Frontal cortex (tissue), 3 donors: ENCODE measurements at regions not wholly inside any gene's neighbourhood (a gene's known extent, or its start where the extent isn't known, plus 50 kb on each side); places are given as distances from the start of the nearest gene placed in this dataset.

Source experiments
- DNase-seq, 2 donors: peaks; one replicate each; pipeline ENCODE4 v3.0.0; 2012; ENCODE audit warnings: low spot score in 2 of 2
- FAIRE-seq: peaks from 2 replicates; lab custom pipeline; 2012; peaks lifted over from hg19 to GRCh38; lab: Jason Lieb, UNC
- donor health status: control.
- donor health status: control.
- donor health status: control.

DNA sequence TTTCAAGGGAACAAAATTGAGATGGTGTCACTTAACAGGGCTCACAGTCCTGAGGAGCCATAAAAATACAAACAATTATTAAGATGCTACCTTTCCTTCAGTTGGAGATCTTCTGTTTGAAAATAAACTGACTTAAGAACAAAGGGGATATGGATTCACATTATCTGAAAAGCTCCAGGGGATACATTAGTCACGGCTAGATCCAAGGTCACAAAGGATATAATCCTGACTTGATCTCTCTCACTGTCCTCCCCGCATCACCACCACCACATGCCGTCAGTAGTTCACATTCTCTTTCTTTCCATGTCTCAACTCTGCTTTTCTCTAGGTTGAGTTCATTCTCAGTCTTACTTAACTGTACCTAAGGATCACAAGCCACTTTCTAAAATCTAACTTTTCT lies 530.4 kb upstream of the MARCKS start:
- no peak for FAIRE-seq
- DNase-seq = no peak

GRCh38 chr6:113328886-113329381 lies 528.2 kb upstream of the MARCKS start:
- no peak for FAIRE-seq

GRCh38 chr6:113329942-113330635 lies 527.1 kb upstream of the MARCKS start:
- FAIRE-seq (no peak), DNase-seq (no peak)

More at GRCh38 chr6:113328886-113329381, 528.2 kb upstream of the MARCKS start:
- no peak for DNase-seq

GRCh38 chr6:113330636-113330946 lies 526.6 kb upstream of the MARCKS start:
- FAIRE-seq (no peak), DNase-seq (no peak)

GRCh38 chr6:113331021-113331420 lies 526.1 kb upstream of the MARCKS start:
- DNase-seq = no peak
- FAIRE-seq = no peak

DNA sequence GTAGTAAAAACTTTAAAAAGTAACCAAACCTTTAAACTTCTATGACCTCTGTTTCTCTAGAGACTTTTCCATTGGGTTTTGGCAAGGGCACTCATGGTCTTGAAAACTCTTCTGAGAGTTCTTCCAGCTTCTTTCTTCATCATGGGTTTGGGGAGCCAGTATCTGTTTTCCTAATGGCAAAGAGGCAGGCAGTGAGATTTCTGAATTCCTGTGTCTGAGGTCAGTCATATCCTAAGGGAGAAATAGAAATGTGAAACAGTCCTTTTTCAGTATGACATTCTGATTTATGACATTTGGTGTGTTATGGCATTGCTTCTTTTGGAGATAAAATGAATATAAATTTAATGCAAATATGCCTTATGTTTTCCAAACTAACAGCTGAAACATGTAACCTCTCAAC lies 518.5 kb upstream of the MARCKS start:
- DNase-seq (no peak), FAIRE-seq (no peak)

DNA sequence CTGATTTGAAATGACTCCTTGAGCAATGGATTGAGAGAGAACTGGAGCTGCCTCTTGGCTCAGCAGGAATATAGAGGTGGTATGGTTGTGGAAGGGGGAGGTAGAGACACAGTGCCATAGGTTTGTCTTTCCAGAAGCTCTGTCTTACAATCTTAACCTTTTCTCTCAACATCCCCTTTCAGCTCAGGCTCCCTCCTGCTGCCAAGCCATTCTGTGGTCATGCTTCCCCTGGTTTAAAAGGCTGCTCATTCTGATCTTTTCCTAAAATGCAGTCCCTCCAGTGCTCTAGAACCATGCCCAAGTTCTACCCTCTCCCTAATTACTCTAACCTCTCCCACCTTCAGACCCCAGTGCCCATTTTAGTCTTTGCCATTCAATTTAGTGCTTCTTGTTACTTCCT lies 517.9 kb upstream of the MARCKS start:
- no peak for FAIRE-seq
- no peak for DNase-seq

DNA sequence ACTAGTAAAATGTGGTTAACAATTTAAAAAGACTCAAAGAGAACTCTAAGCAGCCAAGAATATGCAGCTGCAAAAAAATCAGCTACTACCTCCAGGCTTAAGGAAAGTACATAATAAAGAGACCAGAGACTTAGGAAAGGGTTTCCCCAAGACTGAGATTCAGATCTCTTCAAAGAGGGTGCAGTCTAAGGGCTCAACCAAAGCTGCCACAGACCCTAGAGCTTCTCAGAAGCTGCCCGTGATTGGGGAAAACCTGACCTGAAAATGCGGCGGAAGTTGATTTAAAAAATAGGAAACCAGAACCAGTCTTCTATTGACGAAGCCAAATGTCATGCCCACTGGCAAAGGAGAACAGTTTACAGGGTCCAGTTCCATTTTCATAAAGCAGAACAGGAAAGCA lies 516.8 kb upstream of the MARCKS start:
- DNase-seq = no peak
- no peak for FAIRE-seq

DNA sequence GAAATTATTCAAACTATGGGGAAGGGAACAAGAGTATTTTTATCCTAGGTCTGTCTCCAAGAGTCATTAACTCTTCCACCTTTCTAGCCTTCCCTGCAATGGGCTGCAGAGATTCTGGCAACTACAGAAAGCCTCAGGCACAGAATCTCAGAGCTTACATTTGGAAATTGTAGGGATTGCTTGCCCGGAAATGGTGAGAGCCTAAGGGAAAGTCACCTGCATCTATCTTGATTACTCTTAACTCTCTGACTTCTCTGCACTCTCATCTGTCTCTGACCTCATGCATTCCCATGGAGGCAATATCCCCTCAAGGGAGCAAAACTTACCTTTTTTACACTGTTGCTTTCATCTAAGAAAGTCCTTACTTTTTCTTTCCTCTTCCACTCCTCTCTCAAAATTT lies 513.2 kb upstream of the MARCKS start:
- DNase-seq (no peak), FAIRE-seq (no peak)

DNA sequence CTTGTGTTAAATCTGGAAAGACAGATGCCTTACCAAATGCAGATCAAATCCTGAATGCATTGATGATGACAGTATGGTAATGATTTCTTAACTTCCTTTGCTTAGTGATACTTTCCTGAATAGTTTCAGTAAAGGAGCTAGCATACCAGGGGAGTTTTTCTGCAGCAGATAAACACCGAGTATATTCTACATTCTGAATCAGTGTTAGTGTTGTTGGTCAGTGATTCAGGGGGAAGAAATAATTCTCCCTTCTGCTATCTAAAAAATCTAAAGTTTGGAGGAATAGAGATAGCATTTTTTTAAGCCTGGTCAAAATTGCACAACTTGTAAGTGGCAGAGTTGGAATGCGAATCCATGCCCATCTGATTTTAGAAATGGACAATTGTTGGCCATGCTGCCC lies 512.2 kb upstream of the MARCKS start:
- DNase-seq = no peak

DNA sequence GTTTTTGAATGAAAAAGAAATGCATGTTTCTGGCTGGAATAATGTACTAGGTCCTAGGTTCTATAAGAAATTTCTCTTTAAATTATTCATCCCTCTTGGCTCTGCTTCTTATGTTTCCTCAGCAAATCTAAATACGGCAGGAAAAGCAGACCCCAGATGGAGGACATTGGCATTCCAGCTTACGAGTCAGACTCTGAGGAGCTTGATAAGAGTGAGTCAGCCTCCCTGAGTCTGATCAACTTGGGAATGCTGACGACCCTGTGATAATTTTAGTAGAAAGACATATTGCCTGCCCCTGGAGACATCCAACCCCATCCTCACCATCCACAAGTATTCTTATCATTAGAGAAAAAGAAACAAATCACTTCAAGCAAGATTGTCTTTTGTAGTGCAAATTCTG lies 509.7 kb upstream of the MARCKS start:
- no peak for FAIRE-seq

More for the DNA sequence above, 512.2 kb upstream of the MARCKS start:
- no peak for FAIRE-seq

DNA sequence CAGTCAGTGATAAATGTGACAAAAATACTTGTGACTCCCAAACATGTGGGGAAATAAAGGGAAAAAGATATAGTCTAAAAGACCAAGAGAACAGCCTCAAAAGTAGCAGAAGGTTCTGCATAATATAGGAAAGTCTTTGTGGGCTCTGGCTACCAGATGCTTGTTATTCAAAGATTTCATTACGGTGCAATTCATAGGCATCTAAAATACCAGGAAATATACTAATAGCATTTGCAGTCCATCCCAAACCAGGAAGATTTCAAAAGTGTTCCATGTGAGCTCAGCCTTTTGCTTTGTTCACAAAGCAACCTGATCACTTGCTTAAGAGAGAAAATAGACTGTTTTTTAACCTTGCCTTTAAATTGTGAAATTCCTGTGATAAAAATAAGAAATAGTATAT lies 506.7 kb upstream of the MARCKS start:
- no peak for FAIRE-seq
- DNase-seq = no peak

More for the DNA sequence above, 509.7 kb upstream of the MARCKS start:
- no peak for DNase-seq

GRCh38 chr6:113351173-113351834 lies 505.8 kb upstream of the MARCKS start:
- DNase-seq (no peak), FAIRE-seq (no peak)

GRCh38 chr6:113352029-113352801 lies 504.9 kb upstream of the MARCKS start:
- DNase-seq = no peak
- no peak for FAIRE-seq

DNA sequence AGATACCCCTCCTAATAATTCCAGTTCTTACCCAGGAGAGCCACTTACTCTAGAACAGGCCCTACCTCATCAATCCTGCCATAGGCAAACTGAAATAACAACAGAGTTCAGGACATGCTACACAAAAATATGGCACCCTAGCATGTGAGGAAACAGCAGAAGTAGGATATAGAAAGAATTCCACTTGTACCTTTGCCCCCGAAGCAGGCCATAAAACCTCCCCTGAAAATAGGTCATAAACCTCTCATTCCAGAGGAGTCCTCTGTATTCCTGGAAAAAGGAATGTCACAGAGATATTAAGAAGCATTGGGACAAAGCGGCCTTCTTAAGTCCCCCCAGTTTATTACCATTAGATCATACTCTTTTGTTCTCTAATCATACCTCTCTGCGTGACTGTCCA lies 504.3 kb upstream of the MARCKS start:
- DNase-seq = no peak
- no peak for FAIRE-seq

DNA sequence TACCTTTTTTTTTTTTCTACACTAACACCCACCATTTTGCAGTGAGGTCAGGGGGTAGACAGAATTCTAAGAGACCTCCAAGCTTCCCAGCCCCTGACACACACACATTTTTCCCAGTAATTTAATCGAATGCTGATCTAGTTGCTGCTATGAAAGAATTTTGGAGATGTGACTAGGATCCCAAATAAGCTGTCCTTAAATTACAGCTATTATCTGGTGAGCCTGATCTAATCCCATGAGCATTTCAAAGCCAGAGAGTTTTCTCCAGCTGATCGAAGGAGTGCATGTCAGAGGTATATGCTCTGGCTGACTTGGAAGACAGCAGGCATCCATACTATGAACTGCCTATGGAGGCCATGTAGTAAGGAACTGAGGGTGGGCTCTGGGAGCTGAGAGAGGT lies 503.8 kb upstream of the MARCKS start:
- no peak for FAIRE-seq
- DNase-seq = no peak

- FAIRE-seq (no peak), DNase-seq (no peak)
Measured at GRCh38 chr6:113354204-113354895, 502.8 kb upstream of the MARCKS start.

- FAIRE-seq (no peak), DNase-seq (no peak)
Measured at GRCh38 chr6:113356139-113356538, 501.0 kb upstream of the MARCKS start.

DNA sequence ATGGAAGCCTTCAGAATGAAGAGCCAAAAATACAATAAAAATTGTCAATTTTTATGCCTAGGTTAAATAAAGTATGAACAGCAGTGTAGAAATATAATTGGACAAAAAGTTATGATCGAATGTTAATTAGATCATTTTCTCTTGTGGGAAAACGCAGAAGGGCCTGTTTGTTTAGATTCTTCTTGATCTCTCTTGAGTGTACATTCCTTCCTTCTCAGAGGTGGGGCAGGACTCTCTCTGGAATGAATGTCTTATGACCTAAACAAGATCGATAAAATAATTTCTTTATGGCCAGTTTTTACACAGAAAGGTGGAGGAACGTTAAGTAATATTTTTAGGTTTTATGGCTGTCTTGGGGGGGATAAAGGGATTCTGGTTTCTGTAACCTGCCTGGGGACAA lies 500.1 kb upstream of the MARCKS start:
- DNase-seq (no peak), FAIRE-seq (no peak)

- no peak for FAIRE-seq
- no peak for DNase-seq
Measured at GRCh38 chr6:113358063-113358583, 499.0 kb upstream of the MARCKS start.
